Caco-2 (cell line): ENCODE measurements at regions not wholly inside any gene's neighbourhood (a gene's known extent, or its start where the extent isn't known, plus 50 kb on each side); places are given as distances from the start of the nearest gene placed in this dataset.

Source experiments
- BruUV-seq: library from RNA; stranded (reverse); fragments of 400-500 nt; replicated peaks from 2 replicates; lab custom pipeline; 2021; lab: Mats Ljungman, UMichigan
- CTCF ChIA-PET: fragments of 300-600 bp; sonication (Branson Sonifier 250); formaldehyde crosslinking; loops from one replicate; lab custom pipeline; 2022; ENCODE audit warnings: antibody characterized with exemption; lab: Charles Lee
- POLR2A ChIA-PET: fragments of 300-600 bp; sonication (Branson Sonifier 250); formaldehyde crosslinking; loops from one replicate; lab custom pipeline; 2022; ENCODE audit warnings: antibody characterized with exemption; lab: Charles Lee
- DNase-seq, 2 experiments: peaks; one replicate each; pipeline versions ENCODE4 v3.0.0 to v3.0.0-alpha.2; 2020 to 2022
- H3K27me3 ChIP-seq: replicated peaks from 2 replicates; pipeline ENCODE4 v1.6.0; 2011; ENCODE audit warnings: low read length; ENCODE audit not compliant: control insufficient read depth, insufficient read depth
- H3K36me3 ChIP-seq: 2 replicates; pipeline ENCODE4 v1.5.1; 2011; ENCODE audit warnings: low read length; ENCODE audit not compliant: control insufficient read depth, insufficient read depth
- H3K4me1 ChIP-seq: fragments of 250-450 bp; sonication (Bioruptor Pico); 2 replicates; pipeline ENCODE4 v1.5.1; 2020; ENCODE audit warnings: mild to moderate bottlenecking
- H3K4me3 ChIP-seq: 2 replicates; pipeline ENCODE4 v1.5.1; 2011; ENCODE audit warnings: low read depth, mild to moderate bottlenecking, control low read depth, low read length
- H3K9me3 ChIP-seq: fragments of 250-450 bp; sonication (Bioruptor Pico); 2 replicates; pipeline ENCODE4 v1.5.1; 2020; ENCODE audit warnings: mild to moderate bottlenecking, moderate library complexity
- H3K27ac Mint-ChIP-seq: one replicate; pipeline ENCODE4 v1.8.0; 2022; ENCODE audit warnings: mixed read lengths; ENCODE audit not compliant: unreplicated experiment
- H3K27me3 Mint-ChIP-seq: one replicate; pipeline ENCODE4 v1.8.0; 2022; ENCODE audit warnings: mixed read lengths; ENCODE audit not compliant: insufficient read depth, unreplicated experiment
- H3K36me3 Mint-ChIP-seq: one replicate; pipeline ENCODE4 v1.8.0; 2022; ENCODE audit warnings: mild to moderate bottlenecking, mixed read lengths; ENCODE audit not compliant: insufficient read depth, unreplicated experiment
- H3K4me1 Mint-ChIP-seq: one replicate; pipeline ENCODE4 v1.8.0; 2022; ENCODE audit warnings: low read depth, mixed read lengths; ENCODE audit not compliant: unreplicated experiment
- H3K4me3 Mint-ChIP-seq: one replicate; pipeline ENCODE4 v1.8.0; 2022; ENCODE audit warnings: mild to moderate bottlenecking, moderate library complexity, mixed read lengths; ENCODE audit not compliant: unreplicated experiment
- H3K9me3 Mint-ChIP-seq: one replicate; pipeline ENCODE4 v1.8.0; 2022; ENCODE audit warnings: mixed read lengths; ENCODE audit not compliant: unreplicated experiment
- CTCF ChIP-seq, 2 experiments: fragments of 200-600 bp in 1 of 2; IDR thresholded peaks; 1 replicate in 1 of 2; 2 replicates in 1 of 2; pipeline versions ENCODE4 v1.5.1 to v1.8.0; 2011 to 2022; ENCODE audit warnings: antibody characterized with exemption in 1 of 2, control low read depth in 1 of 2, inconsistent platforms in 1 of 2, low read depth in 1 of 2, low read length in 1 of 2, mild to moderate bottlenecking in 1 of 2, moderate library complexity in 1 of 2; ENCODE audit not compliant: insufficient read depth in 1 of 2, severe bottlenecking in 1 of 2, unreplicated experiment in 1 of 2
- intact Hi-C: fragments of 100-400 bp; cut with micrococcal nuclease; formaldehyde crosslinking; loops from one replicate; pipeline ENCODE4 v1.10.0; 2022; ENCODE audit not compliant: unreplicated experiment

- H3K4me1 ChIP-seq = no peaks in the 10 kb centered on the region
- H3K27ac Mint-ChIP-seq = no peak overlapping the region
- no peak overlapping the region for H3K4me3 ChIP-seq
- H3K4me1 Mint-ChIP-seq = no peaks in the 10 kb centered on the region
- no peaks in the 10 kb centered on the region for H3K27me3 ChIP-seq
- no peaks in the 10 kb centered on the region for H3K27me3 Mint-ChIP-seq
- peaks cover 9% of the 10 kb centered on the region for H3K9me3 Mint-ChIP-seq
- no peak for TF ChIP-seq CTCF (IDR thresholded peaks at IDR 0.05; ENCODE audit: insufficient read depth in 1 of 2, low read depth in 1 of 2, low read length in 1 of 2, severe bottlenecking in 1 of 2, unreplicated experiment in 1 of 2)
- CTCF ChIA-PET = no interaction called here
- H3K4me3 Mint-ChIP-seq = no peak overlapping the region
- POLR2A ChIA-PET = no interaction called here
- H3K36me3 Mint-ChIP-seq = no peaks in the 10 kb centered on the region
- H3K9me3 ChIP-seq = no peaks in the 10 kb centered on the region
- H3K36me3 ChIP-seq = no peaks in the 10 kb centered on the region
- DNase-seq = no peak
- intact Hi-C loops = no loop called here
- no TSS peak for BruUV-seq
Observed at GRCh38 chr2:13334545-13334944, 617.8 kb downstream of the TRIB2 start.

- ChIA-PET CTCF (no interaction called here), POLR2A (no interaction called here)
- H3K27me3 ChIP-seq = no peaks in the 10 kb centered on the region
- H3K4me1 ChIP-seq = no peaks in the 10 kb centered on the region
- no peak overlapping the region for H3K4me3 Mint-ChIP-seq
- intact Hi-C loops = no loop called here
- H3K27me3 Mint-ChIP-seq = no peaks in the 10 kb centered on the region
- no peaks in the 10 kb centered on the region for H3K36me3 ChIP-seq
- H3K4me3 ChIP-seq = no peak overlapping the region
- no peaks in the 10 kb centered on the region for H3K9me3 ChIP-seq
- BruUV-seq = no TSS peak
- no peak overlapping the region for H3K27ac Mint-ChIP-seq
- no peak for TF ChIP-seq CTCF (IDR thresholded peaks at IDR 0.05; ENCODE audit: insufficient read depth in 1 of 2, low read depth in 1 of 2, low read length in 1 of 2, severe bottlenecking in 1 of 2, unreplicated experiment in 1 of 2)
- H3K36me3 Mint-ChIP-seq = no peaks in the 10 kb centered on the region
- peaks cover 9% of the 10 kb centered on the region for H3K9me3 Mint-ChIP-seq
- no peak for DNase-seq
- no peaks in the 10 kb centered on the region for H3K4me1 Mint-ChIP-seq
Observed at GRCh38 chr2:13335862-13336535, 619.3 kb downstream of the TRIB2 start.

GRCh38 chr2:13351068-13351467 is 634.3 kb downstream of the TRIB2 start:
- TF ChIP-seq CTCF (IDR thresholded peaks at IDR 0.05; ENCODE audit: insufficient read depth in 1 of 2, low read depth in 1 of 2, low read length in 1 of 2, severe bottlenecking in 1 of 2, unreplicated experiment in 1 of 2) = no peak
- no TSS peak for BruUV-seq
- Mint-ChIP-seq H3K36me3 (no peaks in the 10 kb centered on the region), H3K27ac (no peak overlapping the region), H3K27me3 (no peaks in the 10 kb centered on the region), H3K9me3 (no peaks in the 10 kb centered on the region), H3K4me1 (no peaks in the 10 kb centered on the region), H3K4me3 (no peak overlapping the region)
- intact Hi-C loops = no loop called here
- Histone ChIP-seq H3K4me3 (no peak overlapping the region), H3K4me1 (no peaks in the 10 kb centered on the region), H3K9me3 (no peaks in the 10 kb centered on the region), H3K27me3 (no peaks in the 10 kb centered on the region), H3K36me3 (no peaks in the 10 kb centered on the region)
- DNase-seq = no peak
- CTCF ChIA-PET = no interaction called here
- POLR2A ChIA-PET = no interaction called here
